ENCODE measurements at regions not wholly inside any gene's neighbourhood (a gene's known extent, or its start where the extent isn't known, plus 50 kb on each side); places are given as distances from the start of the nearest gene placed in this dataset.
"Not testable (repeated sequence)": the region's sequence is repeated elsewhere in the genome, so short reads cannot be mapped to it uniquely, and the experiment has no call there.

DNA sequence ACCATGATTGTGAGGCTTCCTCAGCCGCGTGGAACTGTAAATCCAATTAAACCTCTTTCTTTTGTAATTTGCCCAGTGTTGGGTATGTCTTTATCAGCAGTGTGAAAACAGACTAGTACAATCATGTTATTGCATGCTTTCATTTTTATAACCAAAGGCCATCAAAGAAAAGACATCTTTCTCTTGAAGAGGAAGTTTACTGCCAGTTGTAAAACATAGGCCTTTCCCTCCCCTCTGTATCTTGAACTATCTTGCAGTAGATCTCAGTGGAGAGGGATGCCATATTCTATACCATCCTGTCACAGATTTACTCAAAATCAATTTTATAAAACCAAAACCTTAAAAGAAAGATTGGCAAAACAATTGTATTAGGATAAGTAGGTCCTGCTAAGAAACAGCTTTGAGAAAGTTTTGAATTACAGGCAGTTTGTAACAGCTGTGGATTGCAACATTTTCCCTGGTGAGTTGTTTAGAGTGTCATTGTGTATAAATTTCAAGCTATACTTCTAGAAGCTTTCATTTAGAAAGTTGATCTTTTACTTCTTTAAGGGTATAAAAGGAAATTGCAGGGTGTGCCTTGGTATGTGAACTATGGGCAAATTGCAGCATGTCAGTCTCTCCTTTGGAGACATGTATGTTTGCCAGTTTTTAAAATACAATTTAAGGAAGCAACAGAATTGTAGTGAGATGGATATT is 128.0 kb downstream of the ATP23 start:
- no peak for DNase-seq (ENCODE audit: low spot score)

DNA sequence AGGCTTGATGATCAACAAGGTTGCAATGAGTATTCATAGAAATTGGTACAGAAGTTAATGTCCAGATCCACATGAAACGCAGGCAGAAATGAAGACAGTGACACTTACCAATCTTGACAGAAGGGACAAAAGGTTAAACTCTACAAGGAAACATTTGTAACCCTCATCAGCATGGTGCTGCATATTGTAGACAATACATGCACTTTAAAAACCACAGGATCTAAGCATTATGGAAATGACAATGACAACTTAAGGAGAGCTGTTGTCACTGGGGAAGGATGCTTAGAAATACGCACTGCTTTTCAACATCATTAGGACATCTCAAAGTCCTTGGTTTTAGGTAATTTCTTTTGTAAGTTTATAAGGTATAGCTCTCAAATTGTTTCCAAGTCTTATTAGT is 130.6 kb downstream of the ATP23 start:
- DNase-seq (ENCODE audit: low spot score) = no peak

DNA sequence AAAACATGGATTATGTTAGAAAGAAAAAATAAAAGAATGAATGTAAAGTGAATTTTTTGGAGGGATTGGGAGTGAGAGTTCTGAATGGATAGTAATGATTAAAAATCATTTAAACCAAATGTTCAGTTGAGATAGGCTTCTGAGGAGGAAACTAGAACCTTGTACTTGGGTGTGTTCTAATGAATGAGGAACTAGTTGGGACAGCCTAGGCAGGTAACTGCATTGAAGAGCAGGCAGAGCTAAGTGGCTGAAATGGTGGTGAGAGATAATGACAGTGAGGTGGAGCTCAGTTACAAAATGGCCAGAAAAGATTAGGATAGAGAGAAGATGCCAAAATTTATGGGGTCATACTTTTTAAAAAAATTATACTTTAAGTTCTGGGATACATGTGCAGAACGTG is 132.9 kb downstream of the ATP23 start:
- no peak for DNase-seq (ENCODE audit: low spot score)

DNA sequence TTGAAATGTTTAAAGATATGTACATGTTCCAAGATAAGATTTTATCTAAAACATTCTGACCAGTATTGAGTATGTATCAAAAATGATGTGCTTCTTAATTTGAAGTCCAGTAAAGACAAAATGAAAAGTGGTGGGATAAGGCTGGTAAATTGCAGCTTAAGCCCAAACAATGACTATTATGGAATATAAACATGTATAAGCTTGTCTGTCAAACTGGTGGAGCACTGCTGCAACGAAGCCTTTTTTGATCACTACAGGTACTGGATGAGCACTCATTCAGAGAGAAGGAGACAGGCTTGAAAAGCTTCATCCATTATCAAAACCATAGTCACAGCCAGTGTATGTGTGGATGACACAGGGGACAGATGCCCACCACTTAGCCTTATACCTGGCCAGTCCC is 138.4 kb downstream of the ATP23 start:
- no peak for DNase-seq (ENCODE audit: low spot score)

DNA sequence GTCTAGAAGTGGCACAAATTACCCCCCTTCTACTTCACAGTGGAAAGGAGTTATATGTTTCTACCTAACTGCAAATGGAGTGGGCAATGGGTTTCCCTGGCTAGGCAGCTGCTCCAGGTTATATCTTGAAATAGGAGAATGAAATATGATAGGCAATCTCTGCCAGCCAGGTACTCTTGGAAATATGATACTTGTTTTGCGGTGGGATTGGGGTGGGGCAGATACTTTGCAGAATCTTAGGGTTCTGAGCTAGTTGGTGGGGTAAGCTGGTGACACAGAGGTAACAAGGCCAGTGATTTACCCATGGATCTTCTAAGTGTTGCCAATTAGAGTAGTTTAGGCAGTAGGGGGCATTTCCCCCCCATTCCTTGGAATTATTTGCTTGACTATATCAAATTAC is 140.1 kb downstream of the ATP23 start:
- no peak for DNase-seq (ENCODE audit: low spot score)

DNA sequence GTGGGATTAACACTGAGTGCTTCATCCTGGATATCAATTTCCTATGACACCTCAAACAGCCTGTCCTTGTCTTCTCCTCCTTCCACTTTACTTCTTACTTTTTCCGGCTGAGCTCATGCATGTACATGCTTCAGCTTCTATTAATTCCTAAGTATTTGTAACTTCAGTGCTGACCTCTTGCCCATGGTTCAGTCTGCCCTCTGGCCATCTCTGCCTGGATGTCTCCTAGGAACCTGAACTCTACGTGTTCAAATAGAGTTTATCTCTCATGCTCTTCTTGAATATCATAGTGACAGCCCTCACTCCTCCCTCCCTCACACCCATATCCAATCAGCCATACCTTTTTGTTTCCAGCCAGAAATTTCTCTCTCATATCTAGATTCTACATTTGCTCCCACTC is 141.6 kb downstream of the ATP23 start:
- DNase-seq (ENCODE audit: low spot score) = no peak

DNA sequence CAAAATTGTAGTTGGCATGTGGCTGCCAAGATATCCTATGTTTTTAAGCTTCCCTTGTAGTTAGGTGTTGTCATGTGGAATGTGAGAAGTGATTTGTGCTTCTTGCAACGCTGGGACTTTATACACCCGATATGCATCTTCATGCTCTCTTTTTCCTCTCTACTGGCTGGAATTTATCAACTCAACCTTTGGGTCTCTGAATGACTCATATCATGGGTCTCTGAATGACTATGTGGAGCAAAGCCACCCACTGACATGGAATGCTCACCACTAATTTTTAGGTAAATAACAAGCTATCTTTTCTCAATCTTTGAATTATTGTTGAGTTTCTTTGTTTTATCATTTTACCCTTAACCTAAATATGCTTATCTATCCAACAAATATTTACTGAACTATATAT is 144.6 kb downstream of the ATP23 start:
- DNase-seq (ENCODE audit: low spot score) = no peak

DNA sequence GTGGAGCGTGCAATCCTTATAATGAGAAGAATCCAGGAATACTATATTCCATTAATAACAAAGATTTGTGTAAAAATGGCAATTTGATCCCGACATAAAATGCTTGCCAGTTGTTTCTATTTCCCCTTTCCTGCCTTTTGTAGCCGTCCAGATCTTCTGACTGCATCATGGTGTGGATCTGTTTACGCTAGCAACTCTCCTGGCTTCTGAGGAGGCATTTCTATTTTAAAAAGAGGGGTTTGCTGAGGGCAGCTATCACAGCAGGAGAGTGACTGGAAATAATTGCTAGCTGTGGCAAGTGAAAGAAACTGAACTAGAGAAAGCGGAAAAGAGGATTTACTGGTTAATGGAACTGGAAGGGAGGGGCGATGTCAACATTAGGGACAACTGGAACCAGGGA is 145.6 kb downstream of the ATP23 start:
- no peak for DNase-seq (ENCODE audit: low spot score)

DNA sequence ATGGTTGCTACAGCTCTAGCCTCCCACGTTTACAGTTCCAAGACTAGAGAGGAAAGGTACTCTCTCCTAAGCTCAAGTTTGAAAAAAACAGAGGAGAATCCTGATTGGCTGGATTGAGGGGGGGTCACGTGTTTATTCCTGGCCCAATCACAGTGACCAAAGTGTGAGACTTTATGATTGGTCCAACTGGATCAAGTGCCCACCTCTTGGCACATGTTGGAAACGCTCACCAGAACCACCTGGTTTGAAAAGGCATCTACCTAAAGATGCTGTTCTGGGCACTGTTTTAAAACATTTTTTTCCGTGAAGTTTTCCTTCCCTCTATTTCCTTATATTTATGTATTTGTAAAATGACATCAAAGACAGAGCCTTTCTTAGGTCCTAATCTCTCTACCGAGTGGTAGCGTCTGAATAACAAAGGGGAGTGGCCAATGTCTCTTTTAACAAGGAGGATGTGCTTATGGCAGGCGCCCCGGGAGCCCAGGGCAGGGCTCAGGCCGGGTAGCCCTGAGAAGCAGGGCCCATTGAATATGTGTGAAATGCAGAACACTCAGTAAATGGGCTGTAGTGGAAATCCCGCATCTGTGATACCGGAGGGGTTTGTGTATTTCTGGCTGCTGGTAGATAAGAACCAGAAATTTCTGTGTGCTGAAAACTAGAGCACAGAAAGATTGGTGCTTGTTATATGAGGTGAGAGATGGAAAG is 146.2 kb downstream of the ATP23 start:
- no peak for DNase-seq (ENCODE audit: low spot score)

DNA sequence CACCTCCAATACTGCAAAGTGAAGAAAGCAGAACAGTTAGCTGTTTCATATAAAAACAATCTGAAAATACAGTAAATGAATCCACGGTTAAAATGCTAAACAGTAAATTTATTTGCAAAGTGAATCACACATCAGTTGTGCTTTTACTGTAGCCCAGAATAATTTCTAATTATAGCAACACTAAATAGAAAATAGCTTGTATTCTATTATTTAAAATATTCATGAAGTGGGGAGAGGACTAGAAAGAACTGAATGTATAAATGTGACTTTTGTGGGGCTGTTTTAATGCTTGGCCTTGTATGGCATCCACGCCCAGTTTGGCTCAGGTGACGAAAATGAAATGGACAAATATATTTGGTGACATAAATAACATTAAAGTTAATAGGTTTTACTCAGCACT is 148.2 kb downstream of the ATP23 start:
- DNase-seq (ENCODE audit: low spot score) = no peak

DNA sequence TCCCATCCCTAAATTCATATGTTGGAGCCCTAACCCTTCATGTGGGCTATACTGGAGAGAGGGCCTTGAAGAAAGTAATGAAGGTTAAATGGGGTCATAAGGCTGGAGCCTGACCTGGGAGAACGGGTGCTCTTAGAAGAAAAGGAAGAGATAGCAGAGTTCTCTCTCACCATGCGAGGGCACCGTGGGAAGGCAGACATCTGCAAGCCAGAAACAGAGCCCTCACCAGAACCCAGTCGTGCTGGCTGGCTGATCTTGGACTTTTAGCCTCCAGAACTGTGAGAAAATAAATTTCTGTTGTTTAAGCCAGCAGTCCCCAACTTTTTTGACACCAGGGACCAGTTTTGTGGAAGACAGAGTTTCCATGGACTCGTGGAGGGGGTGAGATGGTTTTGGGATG is 149.3 kb downstream of the ATP23 start:
- DNase-seq (ENCODE audit: low spot score) = no peak

DNA sequence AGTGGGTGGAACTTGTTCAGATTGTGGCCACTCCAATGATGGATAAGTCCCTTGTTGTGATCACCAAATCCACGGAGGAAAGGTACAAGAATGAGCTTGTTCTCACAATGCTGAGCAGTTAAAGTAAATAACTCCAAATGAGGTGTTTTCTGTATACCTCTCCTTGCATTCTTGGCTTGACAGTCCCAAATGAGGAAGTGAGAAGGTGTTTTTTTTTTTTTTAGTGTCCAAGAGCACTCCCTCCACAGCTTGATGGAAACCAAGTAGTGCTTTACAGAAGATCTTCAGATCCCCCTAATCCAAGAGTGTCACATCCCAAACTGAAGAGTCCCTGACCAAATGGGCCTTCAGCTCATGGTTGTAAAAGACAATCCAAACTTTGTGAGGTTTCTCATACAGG is 153.6 kb downstream of the ATP23 start:
- DNase-seq (ENCODE audit: low spot score) = no peak

DNA sequence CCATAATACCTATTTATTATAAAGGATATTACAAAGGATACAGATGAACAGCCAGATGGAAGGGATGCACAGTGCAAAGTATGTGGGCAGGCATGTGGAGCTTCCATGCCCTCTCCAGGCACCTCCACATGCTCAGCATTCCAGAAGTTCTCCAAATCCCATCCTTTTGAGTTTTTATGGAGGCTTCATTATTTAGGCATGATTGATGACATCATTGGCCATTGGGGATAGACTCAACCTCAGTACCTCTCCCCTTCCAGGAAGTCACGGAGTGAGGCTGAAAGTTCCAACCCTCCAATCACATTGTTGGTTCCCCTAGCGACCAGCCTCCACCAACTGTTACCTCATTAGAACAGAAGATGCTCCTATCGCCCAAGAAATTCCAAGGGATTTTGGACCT is 156.4 kb downstream of the ATP23 start:
- no peak for DNase-seq (ENCODE audit: low spot score)

DNA sequence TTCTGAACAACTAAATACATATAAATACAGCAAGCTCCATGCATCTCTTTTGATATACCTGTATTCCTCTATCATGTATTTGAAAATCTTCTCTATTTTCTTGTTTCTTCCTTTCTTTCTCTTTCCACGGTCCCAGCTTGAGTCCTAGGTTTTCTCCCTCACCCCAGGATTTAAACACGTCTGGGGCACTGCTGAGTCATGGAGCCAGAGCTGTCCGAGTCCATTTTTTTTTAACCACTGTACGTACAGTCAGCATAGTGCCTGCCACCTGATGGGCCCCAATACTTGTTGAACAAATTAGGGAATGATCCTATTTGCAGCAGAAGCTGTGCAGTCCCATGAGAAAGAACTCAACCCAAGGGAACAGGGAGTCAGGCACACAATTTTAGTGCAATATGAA is 158.1 kb downstream of the ATP23 start:
- DNase-seq (ENCODE audit: low spot score) = no peak

DNA sequence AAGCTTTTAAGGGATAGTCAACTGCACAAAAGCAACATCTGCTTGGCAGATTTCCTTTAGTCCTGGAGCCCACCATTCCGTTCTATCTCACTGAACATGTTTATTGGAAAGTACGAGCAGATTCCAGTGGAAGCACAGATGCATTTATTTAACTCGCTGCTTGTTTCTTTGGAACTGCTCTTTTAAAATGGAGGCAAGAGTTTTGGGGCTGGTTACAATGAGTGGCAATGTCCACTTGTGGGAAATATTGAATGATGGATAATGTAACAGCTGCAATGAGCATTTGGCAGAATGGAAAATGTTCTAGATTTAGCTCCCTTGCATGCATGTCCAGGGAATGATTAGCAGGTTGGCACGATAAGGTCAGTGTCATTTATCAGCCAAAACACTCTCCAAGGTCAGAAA is 163.0 kb downstream of the ATP23 start:
- no peak for DNase-seq (ENCODE audit: low spot score)

DNA sequence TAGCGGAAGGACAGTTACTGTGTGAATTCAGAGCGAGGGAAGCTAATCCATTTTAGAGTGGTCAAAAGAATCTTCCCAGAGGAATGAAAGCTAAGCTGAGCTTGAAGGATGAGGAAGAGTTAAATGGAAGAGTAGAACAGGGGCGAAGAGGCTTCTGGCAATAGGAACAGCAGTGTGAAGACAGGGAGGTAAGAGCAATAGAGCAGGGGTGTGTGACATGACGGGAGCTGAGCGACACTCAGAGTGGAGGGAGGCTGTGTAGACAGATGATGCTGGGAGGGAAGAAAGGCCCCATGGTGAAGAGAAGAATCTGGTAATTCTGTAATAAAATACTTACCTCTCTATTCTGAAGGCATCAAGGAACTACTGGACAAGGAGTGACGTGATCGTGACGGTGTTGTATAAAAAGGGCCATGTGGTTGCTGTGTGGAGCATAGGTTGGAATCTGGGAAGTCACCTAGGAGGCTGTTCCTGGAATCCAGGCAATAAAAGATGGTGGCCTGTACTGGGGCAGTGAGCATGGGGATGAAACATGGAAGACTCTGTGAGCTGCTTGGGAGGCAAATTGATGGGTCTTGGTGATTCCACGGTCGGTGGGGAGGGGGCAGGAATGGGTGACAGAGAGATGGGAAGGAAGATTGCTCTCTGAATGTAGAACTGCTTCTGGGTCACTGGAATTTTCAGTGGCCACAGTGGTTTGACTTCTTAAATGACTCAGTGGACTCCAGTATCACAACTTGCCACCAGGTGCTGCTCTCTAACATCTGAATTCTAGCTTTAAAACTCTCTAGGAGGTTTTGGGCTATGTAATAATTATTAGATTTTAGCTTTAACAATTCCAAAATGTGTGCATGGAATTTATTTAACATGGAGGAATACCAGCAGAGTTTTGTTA is 164.1 kb downstream of the ATP23 start:
- DNase-seq (ENCODE audit: low spot score) = peak; percentile 4

DNA sequence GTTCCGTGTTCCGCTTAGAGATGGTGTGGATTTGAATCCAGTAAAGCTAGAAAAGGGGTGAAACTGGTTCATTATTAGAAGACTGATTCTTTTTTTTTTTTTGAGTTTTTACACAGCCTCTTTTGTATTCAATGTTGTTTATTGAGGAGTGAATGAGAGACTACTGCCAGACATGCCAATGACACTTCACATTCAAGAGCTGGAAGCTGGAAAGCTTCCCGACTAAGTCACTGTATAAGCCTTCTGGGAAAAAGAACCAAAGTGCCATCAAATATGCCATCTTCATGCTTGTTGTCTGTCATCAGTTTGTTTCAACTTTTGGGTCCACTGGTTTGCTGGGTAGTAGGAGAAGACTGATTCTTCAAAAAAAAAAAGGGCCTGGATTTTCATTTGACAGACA is 164.8 kb downstream of the ATP23 start:
- no peak for DNase-seq (ENCODE audit: low spot score)

DNA sequence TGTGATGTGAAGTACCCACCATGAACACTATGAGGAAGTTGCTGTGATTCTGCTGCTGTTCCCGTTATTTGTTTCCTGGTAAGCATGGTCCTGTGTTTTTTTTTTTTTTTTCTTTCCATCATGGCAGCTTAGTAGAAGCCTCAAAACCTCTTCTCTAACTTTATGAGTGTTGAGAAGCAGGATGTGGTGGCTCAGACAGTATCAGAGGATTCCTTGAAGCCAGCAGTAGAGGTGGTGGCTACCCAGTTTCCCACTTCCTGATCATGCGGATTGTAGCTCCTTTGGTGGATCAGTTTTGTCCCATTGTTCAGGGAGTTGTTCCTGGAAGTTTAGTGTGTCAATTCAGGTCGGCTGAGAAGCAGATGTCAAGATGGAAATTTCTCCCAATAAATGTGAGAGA is 175.8 kb downstream of the ATP23 start:
- DNase-seq (ENCODE audit: low spot score) = peak; percentile 2

DNA sequence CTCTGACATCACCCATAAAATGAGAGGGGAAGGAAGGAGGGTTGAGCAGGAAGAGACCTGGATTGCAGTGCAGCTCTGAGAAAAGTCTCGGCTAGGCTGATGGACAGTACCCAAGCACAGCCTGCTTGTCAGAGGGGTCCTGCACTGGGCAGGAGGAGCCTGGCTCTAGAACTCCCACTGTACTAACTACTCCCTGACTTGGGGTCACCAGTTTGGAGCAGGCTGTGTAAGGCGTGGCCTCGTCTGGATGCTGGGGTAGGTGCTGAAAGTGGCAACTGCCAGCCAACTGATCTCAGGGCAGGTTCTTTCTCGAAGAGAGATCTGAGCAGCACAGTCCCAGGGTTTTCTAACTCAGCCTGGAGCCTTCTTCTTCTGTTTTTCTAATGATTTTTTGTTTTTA is 176.3 kb downstream of the ATP23 start:
- no peak for DNase-seq (ENCODE audit: low spot score)

DNA sequence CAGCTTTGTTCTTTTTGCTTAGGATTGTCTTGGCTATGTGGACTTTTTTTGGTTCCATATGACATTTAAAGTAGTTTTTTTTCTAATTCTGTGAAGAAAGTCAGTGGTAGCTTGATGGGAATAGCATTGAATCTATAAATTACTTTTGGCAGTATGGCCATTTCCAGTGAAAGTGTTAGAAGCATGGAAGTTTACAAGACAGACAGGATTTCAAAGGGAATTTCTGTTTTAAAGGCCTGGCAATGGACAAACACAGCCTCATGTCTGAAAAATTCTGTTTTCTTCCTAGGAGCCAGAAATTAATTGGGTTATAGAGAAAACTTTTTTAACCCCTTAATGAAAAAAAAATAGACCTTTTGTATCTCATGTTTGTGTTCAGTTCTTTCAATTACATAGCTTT is 184.4 kb downstream of the ATP23 start:
- not testable (repeated sequence) for DNase-seq (ENCODE audit: low spot score)

DNA sequence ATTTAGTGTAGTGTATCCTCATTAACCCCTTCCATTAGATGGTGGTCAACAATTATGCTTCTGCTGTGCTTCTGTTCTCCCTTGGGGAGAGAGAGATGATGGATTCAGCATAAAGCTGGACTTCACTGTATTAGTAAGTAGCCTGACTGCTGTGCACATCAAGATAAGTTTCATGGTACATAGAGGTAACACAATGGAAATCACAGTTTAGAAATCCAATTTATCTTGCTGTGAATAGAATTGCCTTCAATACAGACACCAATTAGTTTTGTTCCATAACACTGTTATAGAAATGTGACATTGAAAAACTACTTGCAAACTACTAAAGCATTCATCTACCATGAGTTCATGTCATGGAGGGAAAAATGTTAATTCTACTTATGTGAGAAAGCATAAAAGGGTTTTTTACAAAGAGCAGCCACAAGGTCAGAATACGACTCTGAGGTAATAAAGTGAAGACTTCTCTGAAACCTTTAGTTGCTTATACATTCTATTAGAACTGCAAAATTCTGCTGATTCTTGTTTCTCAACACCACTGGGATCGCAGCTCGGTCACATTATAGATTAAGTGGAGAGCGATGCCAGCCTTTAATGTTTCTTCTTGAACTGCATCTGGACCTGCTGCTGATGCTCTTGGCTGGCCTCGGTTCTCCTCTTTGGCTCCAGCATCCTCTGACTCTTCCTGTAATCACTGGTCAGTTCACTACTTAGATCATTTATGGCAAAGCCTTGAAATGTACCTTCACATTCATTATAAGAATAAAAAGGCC is 190.8 kb downstream of the ATP23 start:
- no peak for DNase-seq (ENCODE audit: low spot score)

DNA sequence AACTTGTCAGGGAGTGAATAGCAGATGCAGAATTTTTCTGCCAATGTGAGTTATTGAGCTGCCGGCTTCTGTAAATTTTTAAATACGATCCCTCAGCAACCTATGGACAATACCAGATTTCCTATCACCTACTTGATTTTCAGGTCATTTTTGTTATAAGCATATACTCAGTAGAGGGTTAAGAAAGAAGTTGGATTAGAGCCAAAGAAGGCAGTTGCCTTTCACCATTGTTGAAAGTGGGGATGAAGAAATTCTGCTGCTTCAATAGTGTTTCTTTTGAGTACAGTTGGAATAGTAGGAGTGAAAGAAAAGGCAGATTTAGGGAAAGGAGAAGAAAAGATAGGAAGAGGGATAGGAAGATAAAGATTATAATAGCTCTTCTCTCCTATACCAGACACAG is 197.1 kb downstream of the ATP23 start:
- no peak for DNase-seq (ENCODE audit: low spot score)

All from kidney tubule cell (primary cell).